Endothelial cell of umbilical vein (primary cell): ENCODE measurements at regions not wholly inside any gene's neighbourhood (a gene's known extent, or its start where the extent isn't known, plus 50 kb on each side); places are given as distances from the start of the nearest gene placed in this dataset.

ENCODE experiments used
- CTCF ChIP-seq, 2 donors: IDR thresholded peaks; 1 replicate in 1 of 2; 2 replicates in 1 of 2; pipeline ENCODE4 v1.5.1; 2011; ENCODE audit warnings: low read length in 2 of 2, mild to moderate bottlenecking in 2 of 2, moderate library complexity in 2 of 2, control low read depth in 1 of 2, inconsistent platforms in 1 of 2, low read depth in 1 of 2; ENCODE audit not compliant: insufficient read depth in 1 of 2; ENCODE audit errors: extremely low read depth in 1 of 2
- EZH2 ChIP-seq: IDR thresholded peaks from 2 replicates; pipeline ENCODE4 v1.6.1; 2012; ENCODE audit warnings: borderline replicate concordance, low read depth, mild to moderate bottlenecking, moderate library complexity, low read length, inconsistent platforms; ENCODE audit not compliant: severe bottlenecking
- FOS ChIP-seq: IDR thresholded peaks from 2 replicates; pipeline ENCODE4 v1.6.1; 2011; ENCODE audit warnings: mild to moderate bottlenecking, low read length, moderate library complexity, borderline replicate concordance; ENCODE audit not compliant: insufficient read depth
- MAX ChIP-seq: IDR thresholded peaks from 2 replicates; pipeline ENCODE4 v1.6.1; 2011; ENCODE audit not compliant: insufficient read depth, insufficient read length
- MYC ChIP-seq: IDR thresholded peaks from one replicate; pipeline ENCODE4 v1.6.1; 2011; ENCODE audit warnings: mild to moderate bottlenecking, low read depth, low read length
- POLR2A ChIP-seq: IDR thresholded peaks from 2 replicates; pipeline ENCODE4 v1.6.1; 2012; ENCODE audit warnings: low read depth, mild to moderate bottlenecking, control low read depth, low read length
- POLR2AphosphoS5 ChIP-seq: IDR thresholded peaks from 2 replicates; pipeline ENCODE4 v1.6.1; 2012; ENCODE audit warnings: low read depth, mild to moderate bottlenecking, control low read depth, low read length, moderate library complexity; ENCODE audit not compliant: insufficient read depth

GRCh38 chr4:148514041-148514440, 71.8 kb upstream of the NR3C2 start:
- TF ChIP-seq EZH2 (no peak), CTCF (IDR thresholded peaks at IDR 0.05; ENCODE audit: extremely low read depth in 1 of 2, insufficient read depth in 1 of 2, low read depth in 1 of 2, low read length in 2 of 2) (no peak), POLR2AphosphoS5 (no peak), POLR2A (no peak), FOS (peak; percentile 86), MYC (no peak), MAX (no peak)
